Smooth muscle cell (in vitro differentiated cells): ENCODE measurements at regions not wholly inside any gene's neighbourhood (a gene's known extent, or its start where the extent isn't known, plus 50 kb on each side); places are given as distances from the start of the nearest gene placed in this dataset.
A peak's percentile ranks its signal among the peaks of the same experiment; 100 is the strongest.

Source experiments
- DNase-seq: peaks from one replicate; lab custom pipeline; 2025; ENCODE audit not compliant: unreplicated experiment; lab: John Stamatoyannopoulos, UW
- H2AFZ ChIP-seq: fragments of 200-600 bp; sonication (generic); 2 replicates; pipeline ENCODE4 v1.6.0; 2016; ENCODE audit warnings: antibody characterized with exemption, low read depth, mild to moderate bottlenecking
- H3F3A ChIP-seq: fragments of 200-600 bp; sonication (generic); 2 replicates; pipeline ENCODE4 v1.6.0; 2017; ENCODE audit warnings: antibody characterized with exemption, low read depth
- H3K27ac ChIP-seq: fragments of 200-600 bp; sonication (generic); 2 replicates; pipeline ENCODE4 v1.5.1; 2016; ENCODE audit warnings: low read depth, mild to moderate bottlenecking
- H3K27me3 ChIP-seq: fragments of 200-600 bp; sonication (generic); 2 replicates; pipeline ENCODE4 v1.6.1; 2016; ENCODE audit warnings: low read depth, mild to moderate bottlenecking
- H3K36me3 ChIP-seq: fragments of 200-600 bp; sonication (generic); 2 replicates; pipeline ENCODE4 v1.5.1; 2016; ENCODE audit warnings: low read depth
- H3K4me1 ChIP-seq: fragments of 200-600 bp; sonication (generic); 2 replicates; pipeline ENCODE4 v1.5.1; 2016; ENCODE audit warnings: low read depth
- H3K4me2 ChIP-seq: fragments of 200-600 bp; sonication (generic); 2 replicates; pipeline ENCODE4 v1.6.0; 2016; ENCODE audit warnings: mild to moderate bottlenecking
- H3K4me3 ChIP-seq: fragments of 200-600 bp; sonication (generic); 2 replicates; pipeline ENCODE4 v1.5.1; 2016; ENCODE audit warnings: mild to moderate bottlenecking
- H3K79me2 ChIP-seq: fragments of 200-600 bp; sonication (generic); 2 replicates; pipeline ENCODE4 v1.6.0; 2016; ENCODE audit warnings: low read depth, mild to moderate bottlenecking
- H3K9ac ChIP-seq: fragments of 200-600 bp; sonication (generic); 2 replicates; pipeline ENCODE4 v1.6.0; 2016; ENCODE audit warnings: low read depth
- H3K9me3 ChIP-seq: fragments of 200-600 bp; sonication (generic); replicated peaks from 2 replicates; pipeline ENCODE4 v1.5.1; 2016; ENCODE audit warnings: low read depth
- H4K20me1 ChIP-seq: fragments of 200-600 bp; sonication (generic); 2 replicates; pipeline ENCODE4 v1.6.0; 2016; ENCODE audit warnings: low read depth
- CTCF ChIP-seq: fragments of 200-600 bp; sonication (generic); IDR thresholded peaks from 2 replicates; pipeline ENCODE4 v1.5.1; 2017; ENCODE audit warnings: borderline replicate concordance, mild to moderate bottlenecking, antibody characterized with exemption; ENCODE audit not compliant: insufficient read depth, poor library complexity, severe bottlenecking
- WGBS: methylation state at CpG from one replicate; pipeline ENCODE4 v1.1.7; 2016; ENCODE audit warnings: low lambda C conversion rate; 5-methylcytosine and 5-hydroxymethylcytosine counted together

- no peaks in the 10 kb centered on the region for H3K4me1 ChIP-seq
- no peak overlapping the region for H3K4me2 ChIP-seq
- H3K9me3 ChIP-seq = no peaks in the 10 kb centered on the region
- H3K4me3 ChIP-seq = no peak overlapping the region
- H4K20me1 ChIP-seq = no peaks in the 10 kb centered on the region
- H3K79me2 ChIP-seq = no peaks in the 10 kb centered on the region
- no peak for DNase-seq
- H3K27ac ChIP-seq = no peak overlapping the region
- no peak overlapping the region for H3K9ac ChIP-seq
- H2AFZ ChIP-seq = no peak overlapping the region
- TF ChIP-seq CTCF = no peak
- H3K36me3 ChIP-seq = no peaks in the 10 kb centered on the region
- no peaks in the 10 kb centered on the region for H3K27me3 ChIP-seq
- 73% methylated on average over 16 of the region's 16 CpGs for WGBS
- H3F3A ChIP-seq = peaks cover 5% of the 10 kb centered on the region
Observed at GRCh38 chr12:116368196-116369194, 91.0 kb upstream of the MED13L start.

GRCh38 chr12:116370004-116370404, 92.5 kb upstream of the MED13L start:
- no peaks in the 10 kb centered on the region for H3K27me3 ChIP-seq
- H4K20me1 ChIP-seq = no peaks in the 10 kb centered on the region
- no peak for DNase-seq
- H3K36me3 ChIP-seq = no peaks in the 10 kb centered on the region
- H3K4me1 ChIP-seq = no peaks in the 10 kb centered on the region
- no peak overlapping the region for H3K4me2 ChIP-seq
- H3K9ac ChIP-seq = no peak overlapping the region
- no peaks in the 10 kb centered on the region for H3K79me2 ChIP-seq
- H3F3A ChIP-seq = peaks cover 5% of the 10 kb centered on the region
- H3K9me3 ChIP-seq = no peaks in the 10 kb centered on the region
- 26% methylated on average over 4 of the region's 4 CpGs for WGBS
- peak overlapping the region; percentile 83 for H3K27ac ChIP-seq
- TF ChIP-seq CTCF = no peak
- H2AFZ ChIP-seq = no peak overlapping the region
- H3K4me3 ChIP-seq = no peak overlapping the region

- Histone ChIP-seq H3K4me2 (no peak overlapping the region), H3F3A (peaks cover 10% of the 10 kb centered on the region), H3K27me3 (no peaks in the 10 kb centered on the region), H3K79me2 (no peaks in the 10 kb centered on the region), H3K9ac (no peak overlapping the region), H3K4me3 (no peak overlapping the region), H4K20me1 (no peaks in the 10 kb centered on the region), H3K36me3 (no peaks in the 10 kb centered on the region), H3K27ac (peak overlapping the region; percentile 83), H2AFZ (no peak overlapping the region), H3K9me3 (no peaks in the 10 kb centered on the region), H3K4me1 (no peaks in the 10 kb centered on the region)
- DNase-seq = no peak
- no peak for TF ChIP-seq CTCF
- 24% methylated on average over 21 of the region's 21 CpGs for WGBS
Observed at GRCh38 chr12:116370886-116371580, 93.5 kb upstream of the MED13L start.
